Stimulated activated CD8-positive, alpha-beta memory T cell treated with anti-CD3 and anti-CD28 coated beads, Interleukin-7, amount 100 ng/mL, for 4 hours (primary cell): ENCODE measurements at regions not wholly inside any gene's neighbourhood (a gene's known extent, or its start where the extent isn't known, plus 50 kb on each side); places are given as distances from the start of the nearest gene placed in this dataset.

Source experiments
- DNase-seq, 2 donors: peaks; one replicate each; pipeline ENCODE4 v3.0.0-alpha.2; 2020; ENCODE audit warnings: low read depth in 2 of 2

DNA sequence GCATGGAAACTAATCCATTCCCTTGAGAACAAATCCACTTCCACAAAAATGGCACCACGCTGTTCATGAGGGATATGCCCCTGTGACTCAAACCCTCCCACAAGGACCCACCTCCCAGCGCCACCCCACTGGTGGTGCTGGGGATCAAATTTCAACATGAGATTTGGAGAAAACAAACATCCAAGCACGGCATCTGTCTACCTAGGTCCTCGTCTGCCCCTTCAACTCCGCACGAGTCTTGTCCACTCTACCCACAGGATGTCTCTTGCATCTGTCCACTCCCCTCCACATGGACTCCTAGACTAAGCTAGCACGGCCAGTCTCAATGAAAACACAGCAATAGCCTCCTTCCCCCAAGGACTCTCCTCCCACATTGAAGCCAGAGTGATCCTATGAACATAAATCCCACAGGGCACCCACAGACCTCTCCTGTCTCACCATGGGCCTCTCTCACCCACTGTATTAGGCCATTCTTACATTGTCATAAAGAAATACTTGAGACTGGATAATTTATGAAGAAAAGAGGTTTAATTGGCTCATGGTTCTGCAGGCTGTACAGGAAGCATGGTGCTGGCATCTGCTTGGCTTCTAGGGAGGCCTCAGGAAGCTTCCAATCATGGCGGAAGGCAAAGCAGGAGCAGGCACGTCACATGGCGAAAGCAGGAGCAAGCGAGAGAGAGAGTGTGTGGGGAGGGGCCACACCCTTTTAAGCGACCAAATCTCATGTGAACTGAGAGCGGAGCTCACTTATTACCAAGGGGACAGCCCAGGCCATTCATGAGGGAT is 101.4 kb downstream of the TOMM20 start:
- DNase-seq = no peak

DNA sequence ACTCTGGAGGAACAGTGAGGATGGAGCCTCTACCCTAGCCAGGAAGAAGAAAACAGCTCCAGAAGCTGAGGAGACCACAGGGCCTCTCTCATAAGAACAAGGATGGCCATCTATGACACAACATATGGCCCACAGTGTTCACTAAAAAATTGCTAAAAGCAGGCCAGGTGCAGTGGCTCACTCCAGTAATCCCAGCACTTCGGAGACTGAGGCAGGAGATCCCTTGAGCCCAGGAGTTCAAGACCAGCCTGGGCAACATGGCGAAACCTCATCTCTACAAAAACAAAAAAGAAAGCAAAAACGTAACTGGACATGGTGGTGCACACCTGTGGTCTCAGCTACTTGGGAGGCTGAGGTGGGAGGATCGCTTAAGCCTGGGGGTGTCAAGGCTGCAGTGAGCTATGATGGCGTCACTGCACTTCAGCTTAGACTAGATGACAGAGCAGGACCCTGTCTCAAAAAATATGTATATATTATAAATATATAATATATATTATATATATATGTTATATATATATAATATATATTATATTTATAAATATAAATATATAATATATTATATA is 103.1 kb downstream of the TOMM20 start:
- DNase-seq = no peak

DNA sequence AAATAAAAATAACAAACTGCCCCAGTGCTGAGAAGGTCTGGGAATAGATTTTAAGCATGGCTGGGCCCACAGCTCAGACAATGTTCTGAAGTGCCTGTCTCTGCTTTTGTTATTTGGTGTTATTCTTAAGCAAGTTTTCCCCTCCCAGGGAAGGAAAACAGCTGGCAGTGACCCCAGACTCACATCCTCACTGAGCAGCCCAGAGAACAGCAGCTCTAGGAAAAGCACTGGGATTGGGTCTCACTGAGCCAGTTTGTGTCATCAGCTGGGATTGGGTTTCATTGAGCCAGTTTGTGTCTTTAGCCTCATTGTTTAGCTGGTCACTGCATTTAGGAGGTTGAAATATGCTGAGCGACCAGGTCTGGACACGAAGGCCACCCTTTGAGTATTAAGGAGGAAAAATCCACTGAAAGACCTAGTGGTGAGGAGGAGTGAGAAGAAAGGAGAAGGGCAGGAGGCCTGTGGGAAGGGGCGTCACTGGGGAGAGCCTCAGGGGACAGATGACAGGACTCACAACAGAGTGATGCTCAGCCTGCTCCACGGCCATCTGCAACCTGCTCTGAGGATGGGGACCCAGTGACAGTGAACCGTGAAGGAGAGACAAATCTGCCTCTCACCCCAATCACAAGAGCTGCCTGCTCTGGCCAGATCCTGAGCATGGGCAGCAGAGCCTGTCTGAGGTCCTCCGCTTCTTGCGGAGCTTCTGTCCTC is 103.8 kb downstream of the TOMM20 start:
- no peak for DNase-seq

DNA sequence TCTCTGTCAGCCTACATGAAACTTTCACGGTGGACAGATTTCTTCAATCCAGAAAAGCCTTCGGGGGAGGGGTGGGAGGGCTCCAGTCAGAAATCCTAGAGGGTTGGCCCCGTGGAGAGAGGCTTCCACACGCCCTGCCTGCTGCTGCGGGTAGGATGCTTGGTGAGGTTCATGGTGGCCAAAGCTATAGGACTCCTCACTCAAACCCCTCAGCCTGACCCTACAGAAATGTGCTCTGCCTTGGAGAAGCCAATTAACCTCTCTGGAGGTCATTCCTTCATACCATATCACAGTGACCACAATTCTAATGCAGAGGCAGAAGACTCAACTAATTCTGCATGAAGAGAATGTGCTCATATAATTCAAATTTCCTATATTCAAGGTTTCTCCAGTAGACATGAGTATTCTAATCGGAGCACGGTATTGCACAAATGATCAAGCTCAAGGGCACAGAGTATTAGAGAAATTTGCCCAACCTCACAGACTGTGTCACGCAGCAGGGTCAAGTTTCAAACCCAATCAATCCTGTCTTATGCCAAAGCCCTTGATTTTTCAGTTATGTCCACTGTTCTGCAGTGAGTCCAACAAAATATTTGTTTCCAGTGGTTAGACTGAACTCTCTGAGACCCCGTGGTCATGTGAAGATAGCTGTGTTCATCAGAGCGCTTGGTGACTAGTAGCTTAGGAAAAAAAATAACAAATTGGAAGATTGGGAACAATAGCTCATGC is 104.8 kb downstream of the TOMM20 start:
- no peak for DNase-seq

DNA sequence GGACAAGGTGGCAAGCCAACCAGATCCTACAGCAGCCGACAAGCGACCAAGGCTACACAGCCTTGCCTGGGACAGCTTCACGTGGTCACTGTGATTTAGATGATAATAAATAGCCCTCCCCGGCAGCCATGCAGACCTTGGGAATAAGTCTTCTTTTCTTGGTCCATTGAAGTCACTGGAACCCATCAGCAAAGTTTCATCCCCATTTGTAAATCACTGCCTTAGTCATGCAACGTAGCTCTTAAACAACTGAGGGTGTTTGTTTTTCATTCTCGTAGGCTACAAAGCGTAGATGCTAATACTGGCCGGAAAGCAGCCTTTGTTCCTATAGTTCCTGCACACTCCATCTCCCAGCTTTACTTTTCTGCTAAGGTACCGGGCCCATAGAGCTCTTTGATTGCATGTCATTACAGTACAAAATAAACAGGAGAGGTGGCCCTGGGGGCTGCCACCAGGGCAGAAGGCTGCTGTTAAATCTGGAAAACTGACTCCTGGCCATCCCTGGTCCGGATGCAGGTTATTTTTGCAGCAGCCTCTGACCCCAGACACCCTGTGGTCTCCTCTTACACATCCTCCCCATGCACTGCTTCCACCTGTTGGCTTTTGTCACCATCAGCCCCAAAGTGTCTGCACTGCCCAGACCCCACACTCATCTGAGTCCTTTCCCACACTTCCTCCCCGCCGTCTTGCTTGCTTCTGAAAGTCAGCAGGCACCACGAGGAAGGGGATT is 105.5 kb downstream of the TOMM20 start:
- DNase-seq = no peak

DNA sequence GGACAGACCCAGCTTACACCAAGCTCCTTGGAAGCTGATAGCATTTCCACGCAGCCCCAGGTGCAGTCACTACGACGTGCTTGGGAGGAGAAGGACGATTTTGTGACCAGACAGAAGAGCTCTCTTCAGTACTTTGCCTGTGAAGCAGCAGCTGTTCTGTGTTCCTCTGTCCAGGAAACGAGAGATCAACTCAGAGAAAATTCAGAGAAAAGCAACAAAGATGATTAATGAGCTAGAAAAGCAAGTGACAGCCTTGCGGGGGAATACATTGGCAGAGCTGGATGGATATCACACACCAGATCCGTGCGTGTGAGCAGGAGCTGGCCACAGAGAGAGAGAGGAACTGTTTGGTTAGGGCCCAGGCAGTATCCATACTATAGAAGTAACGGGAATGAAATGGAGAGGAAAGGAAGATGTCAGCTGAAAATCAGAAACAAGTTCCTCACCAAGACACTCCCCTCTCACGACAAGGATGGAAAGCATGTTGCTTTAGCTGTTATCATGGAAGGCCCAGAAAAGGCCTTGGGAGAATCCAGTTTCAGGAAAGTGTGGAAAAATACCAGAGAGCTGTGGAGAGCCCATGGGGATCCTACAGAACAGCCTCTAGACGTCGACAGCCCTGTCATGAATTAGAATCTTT is 106.2 kb downstream of the TOMM20 start:
- no peak for DNase-seq

DNA sequence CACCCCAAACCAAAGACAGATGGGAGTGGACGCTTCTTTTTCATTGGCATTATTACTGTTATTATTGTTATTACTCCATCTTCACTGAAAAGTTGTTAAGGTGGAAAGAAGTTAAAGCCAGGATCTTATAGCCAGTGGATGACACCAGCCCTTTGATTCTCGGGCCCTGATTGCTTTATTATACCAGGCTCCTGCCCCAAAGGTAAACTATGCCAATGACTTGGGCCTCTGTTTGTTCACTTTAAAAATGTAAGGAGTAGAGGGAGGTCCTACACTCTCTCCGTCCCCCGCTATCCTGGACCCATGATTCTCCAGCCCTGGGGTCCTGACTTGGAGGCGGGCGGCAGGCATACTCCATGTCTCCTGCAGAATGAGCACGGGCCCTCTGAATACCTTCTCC is 106.8 kb downstream of the TOMM20 start:
- no peak for DNase-seq

DNA sequence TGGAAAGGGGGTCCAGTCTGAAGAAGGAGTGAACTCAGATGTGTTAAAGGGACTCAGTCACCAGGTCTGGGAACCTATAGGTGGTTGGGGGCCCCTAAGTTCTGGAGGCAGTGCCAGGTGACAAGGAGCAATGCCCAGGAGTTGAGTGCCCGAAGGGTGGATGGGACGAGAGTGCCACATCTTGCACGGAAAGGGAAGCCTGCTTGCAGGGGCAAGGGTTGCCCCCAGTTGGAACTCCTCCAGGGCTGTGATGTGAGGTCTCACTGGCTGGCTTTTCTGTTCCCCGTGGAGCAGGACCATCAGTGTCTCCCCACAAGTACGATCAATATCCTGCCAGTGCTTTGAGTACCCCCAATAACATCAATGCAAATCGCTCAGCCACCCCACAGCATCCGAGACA is 107.3 kb downstream of the TOMM20 start:
- no peak for DNase-seq

DNA sequence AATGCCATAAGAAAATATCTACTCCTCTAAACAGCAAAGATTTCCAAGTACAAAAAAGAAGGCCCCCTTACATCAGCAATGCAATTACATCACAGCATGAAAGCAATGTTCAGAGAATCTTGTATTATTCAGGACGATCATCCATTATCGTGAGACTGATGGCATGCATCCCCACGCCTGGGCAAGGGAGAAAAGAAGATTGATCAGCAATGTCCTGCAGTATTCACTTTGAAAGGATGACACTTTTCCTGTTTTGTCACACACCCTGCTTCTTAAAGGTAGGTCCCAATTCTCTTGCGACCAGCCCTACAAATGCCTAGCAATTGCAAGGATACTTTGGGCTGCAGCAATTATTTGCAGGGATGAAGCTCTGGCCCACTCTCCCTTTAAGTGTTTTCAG is 108.7 kb downstream of the TOMM20 start:
- DNase-seq = no peak

DNA sequence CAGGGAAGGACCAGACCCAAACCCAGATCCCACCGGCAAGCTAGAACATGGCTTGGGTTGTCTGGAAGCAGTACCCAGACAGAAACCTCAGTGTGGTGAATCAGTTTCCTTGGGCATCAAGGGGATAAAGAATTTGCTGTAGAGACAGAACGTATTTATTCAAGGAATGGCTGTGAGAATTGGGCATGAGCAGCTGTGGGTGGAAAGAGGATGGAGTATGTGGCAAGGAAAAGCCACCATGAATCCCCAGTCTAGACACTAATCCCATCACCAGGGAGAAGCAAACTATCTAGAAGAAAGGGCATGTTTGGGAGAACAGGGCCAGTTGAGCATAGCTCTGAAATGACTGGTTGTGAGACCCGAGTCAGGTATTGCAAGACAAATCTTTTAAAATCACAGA is 109.2 kb downstream of the TOMM20 start:
- no peak for DNase-seq

DNA sequence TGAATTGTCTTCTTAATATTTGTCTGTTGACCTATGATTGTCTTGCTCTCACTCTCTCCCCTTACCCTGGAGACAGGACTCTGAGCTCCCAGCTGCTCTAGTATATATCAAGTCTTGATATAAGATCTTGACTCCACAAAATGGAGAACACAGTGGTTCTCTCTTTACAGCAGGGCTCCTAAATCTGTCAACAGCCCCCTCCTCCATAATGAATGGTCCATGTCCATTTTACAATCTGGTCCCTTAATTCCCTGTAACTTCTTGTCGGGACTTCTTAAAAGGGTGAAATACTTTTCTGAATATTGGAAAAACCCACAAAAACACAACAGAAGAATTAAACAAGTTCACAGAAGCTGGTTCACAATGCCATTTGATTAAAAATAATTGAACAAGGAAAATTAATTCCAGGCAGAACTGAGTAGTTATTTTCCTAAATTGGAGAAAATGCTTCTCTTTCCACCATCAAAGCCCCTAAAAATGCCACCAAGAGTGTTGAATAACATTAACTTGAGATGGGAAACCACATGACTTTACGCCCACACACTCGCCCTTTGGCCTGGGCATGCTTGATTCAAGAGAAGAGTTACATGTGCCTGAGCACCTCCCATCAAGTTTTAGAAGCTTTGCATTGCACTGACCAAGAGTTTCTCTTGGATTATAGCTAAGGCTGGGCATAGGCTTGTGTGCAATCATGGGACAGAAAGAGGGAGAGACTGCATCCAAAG is 109.8 kb downstream of the TOMM20 start:
- peak in 1 of 2 donors; percentile 29 for DNase-seq

DNA sequence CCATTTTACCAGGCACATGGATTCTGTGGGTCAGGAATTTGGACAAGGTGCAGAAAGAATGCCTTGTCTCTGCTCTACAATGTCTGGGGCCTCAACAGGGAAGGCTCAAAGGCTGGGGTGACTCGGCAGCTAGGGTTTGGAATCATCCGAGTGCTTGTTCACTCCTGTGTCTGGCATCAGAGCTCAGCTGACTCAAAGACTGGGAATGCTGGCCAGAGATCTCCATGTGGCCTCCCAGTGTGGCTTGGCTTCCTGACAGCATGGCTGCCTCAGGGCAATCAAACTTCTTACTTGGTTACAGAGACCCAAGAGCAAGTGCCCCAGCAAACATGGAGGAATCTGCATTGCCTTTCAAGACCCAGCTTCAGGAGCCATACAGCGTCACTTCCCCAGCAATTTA is 110.5 kb downstream of the TOMM20 start:
- DNase-seq = no peak

DNA sequence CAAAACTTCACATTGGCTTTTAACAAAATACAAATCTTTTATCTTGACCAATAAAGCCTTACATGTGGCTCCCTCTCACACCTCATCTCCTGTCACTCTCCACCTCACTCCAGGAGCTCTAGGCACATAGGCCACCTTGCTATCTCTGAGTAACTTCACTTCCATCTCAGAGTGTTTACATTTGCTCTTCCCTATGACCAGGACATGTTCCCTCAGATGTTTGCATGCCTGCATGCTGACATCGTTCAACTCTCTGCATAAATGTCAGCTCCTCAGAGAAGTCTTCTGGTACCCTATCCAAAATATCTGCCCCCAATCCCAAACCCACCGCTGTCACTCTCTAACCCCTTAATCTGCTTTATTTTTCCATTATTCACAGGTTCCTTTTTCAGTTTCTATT is 110.9 kb downstream of the TOMM20 start:
- no peak for DNase-seq

DNA sequence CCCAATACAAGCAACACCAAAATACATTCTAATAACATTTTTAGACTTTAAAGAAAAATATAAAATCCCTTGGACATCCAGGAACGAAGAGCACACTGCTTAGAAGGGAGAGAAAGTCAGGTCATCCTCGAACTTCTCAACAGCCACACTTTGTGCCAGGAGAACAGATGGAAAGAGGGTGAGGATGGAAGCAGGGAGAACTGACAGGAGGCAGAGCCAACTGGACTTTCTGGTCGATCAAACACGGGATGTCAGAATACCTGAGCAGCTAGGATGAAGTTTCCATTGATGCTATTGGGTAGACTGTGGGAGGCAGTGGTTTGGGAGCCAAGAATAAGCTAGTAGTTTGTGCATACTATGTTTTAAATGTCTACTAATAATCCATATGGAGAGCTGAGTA is 111.4 kb downstream of the TOMM20 start:
- no peak for DNase-seq

DNA sequence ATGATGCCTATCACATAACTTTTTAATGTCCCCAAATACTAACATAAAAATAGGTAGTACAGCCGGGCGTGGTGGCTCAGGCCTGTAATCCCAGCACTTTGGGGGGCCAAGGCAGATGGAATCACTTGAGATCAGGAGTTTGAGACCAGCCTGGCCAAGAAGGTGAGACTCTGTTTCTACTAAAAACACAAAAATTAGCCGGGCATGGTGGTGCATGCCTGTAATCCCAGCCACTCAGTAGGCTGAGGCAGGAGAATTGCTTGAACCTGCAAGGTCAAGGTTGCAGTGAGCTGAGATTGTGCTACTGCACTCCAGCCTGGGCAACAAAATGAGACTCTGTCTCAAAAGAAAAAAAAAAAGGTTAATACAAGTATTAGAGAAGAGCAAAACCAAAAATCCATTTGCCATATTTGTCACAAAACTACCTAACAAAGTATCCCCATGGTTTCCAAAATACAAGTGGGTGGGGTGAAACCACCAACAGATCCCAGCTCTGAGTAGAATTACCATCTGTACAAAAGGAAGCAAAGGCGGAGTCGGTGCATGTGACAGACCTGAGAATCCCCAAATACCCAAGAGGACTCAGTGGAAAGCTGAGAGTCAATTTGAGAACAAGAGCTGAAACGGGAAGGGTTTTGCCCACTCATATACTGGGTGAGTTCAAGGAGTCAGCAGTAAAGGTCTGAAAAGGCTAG is 113.2 kb downstream of the TOMM20 start:
- DNase-seq = no peak

DNA sequence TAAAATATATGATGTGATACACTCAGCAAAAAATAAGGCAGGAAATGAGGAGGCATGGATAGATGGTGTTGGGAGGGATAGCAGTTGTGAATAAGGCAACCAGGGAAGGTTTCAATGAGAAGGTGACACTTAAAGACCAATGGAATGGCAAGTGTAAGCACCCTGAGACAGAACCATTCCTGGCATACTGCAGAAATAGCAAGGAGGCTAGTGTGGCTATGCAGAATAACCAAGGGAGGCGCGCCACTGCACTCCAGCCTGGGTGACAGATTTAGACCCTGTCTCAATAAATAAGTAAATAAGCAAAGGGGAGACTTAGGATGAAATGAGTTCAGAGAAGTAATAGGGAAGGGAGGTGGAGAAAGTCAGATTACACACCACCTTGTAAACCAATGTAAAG is 113.9 kb downstream of the TOMM20 start:
- no peak for DNase-seq

DNA sequence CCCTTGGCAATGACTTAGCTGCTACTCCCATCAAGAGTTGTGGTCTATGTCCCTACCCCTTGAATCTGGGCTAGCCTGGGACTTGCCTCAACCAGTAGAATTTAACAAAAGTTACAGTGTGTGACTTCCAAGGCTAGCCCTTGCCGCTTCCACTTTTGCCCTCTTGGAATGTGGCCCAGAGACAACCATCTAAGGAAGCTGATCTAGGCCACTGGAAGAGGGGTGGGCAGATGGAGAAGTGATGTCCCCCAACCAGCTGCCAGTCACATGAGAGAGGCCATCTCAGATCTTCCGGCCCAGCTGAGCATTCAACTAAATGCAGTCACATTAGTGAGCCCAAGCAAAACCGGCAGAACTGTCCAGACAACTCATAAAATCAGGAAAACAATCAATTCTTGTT is 115.1 kb downstream of the TOMM20 start:
- DNase-seq = no peak

DNA sequence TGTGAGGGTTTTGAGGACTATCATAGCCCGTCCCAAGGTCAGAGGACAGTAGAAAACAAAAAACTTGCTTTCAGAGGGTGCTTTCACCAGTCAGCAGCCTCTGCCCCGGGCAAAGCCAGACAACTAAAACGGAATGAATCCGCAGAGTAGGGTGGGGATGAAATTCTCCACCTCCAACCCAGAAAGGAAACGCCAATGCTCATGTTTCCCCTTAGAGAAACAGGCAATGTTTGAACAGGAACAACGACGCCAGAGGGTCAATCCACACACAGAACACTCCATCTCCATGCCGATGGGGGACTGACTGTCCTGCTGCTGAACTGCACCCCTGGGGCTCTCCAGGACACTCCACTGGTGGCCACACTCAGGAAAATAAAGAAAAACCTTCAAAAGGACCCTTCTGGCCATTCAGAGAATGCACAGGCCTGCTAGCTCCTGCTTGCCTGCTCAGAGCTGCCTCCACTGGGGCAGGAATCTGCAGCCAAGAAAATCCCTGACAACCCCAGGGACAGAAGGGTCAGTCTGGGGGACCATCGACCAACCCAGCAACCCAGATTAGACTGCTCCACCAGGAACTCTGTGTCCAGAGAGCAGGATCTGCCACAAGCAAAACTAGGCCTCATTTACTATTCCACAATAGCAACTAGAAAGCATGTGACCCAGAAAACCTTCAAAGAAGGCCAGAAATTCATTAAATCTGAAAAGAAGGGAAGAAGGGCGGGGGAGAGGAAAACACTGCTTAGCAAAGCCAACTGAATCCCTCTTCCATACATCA is 116.0 kb downstream of the TOMM20 start:
- no peak for DNase-seq
